WTC11 (cell line): ENCODE measurements at regions not wholly inside any gene's neighbourhood (a gene's known extent, or its start where the extent isn't known, plus 50 kb on each side); places are given as distances from the start of the nearest gene placed in this dataset.
"Not testable (repeated sequence)": the region's sequence is repeated elsewhere in the genome, so short reads cannot be mapped to it uniquely, and the experiment has no call there.

Experiments
- CTCF ChIP-seq: fragments of 200-600 bp; IDR thresholded peaks from 2 replicates; pipeline ENCODE4 v1.8.0; 2022; ENCODE audit warnings: antibody characterized with exemption
- ETV6 ChIP-seq: sonication (generic); formaldehyde crosslinking; IDR thresholded peaks from 2 replicates; pipeline ENCODE4 v1.8.1; 2022; ENCODE audit warnings: mild to moderate bottlenecking, missing genetic modification reagents
- FOXK1 ChIP-seq: sonication (generic); formaldehyde crosslinking; IDR thresholded peaks from 2 replicates; pipeline ENCODE4 v1.8.0; 2022; ENCODE audit warnings: mild to moderate bottlenecking, moderate library complexity, missing genetic modification reagents
- SP1 ChIP-seq: sonication (generic); formaldehyde crosslinking; conservative IDR thresholded peaks from 2 replicates; pipeline ENCODE4 v1.8.1; 2022; ENCODE audit warnings: missing genetic modification reagents
- TEAD4 ChIP-seq: sonication (generic); formaldehyde crosslinking; IDR thresholded peaks from 2 replicates; pipeline ENCODE4 v1.8.0; 2022; ENCODE audit warnings: mild to moderate bottlenecking, missing genetic modification reagents
- TF ChIP-seq, protein P1 (sequence below): sonication (generic); formaldehyde crosslinking; IDR thresholded peaks from 2 replicates; pipeline ENCODE4 v1.8.0; 2022; ENCODE audit warnings: missing genetic modification reagents
- TF ChIP-seq, protein P2 (sequence below): sonication (generic); formaldehyde crosslinking; IDR thresholded peaks from 2 replicates; pipeline ENCODE4 v1.8.1; 2022; ENCODE audit warnings: low read depth, mild to moderate bottlenecking, moderate library complexity, missing genetic modification reagents, borderline replicate concordance
- TF ChIP-seq, protein P3 (sequence below): sonication (generic); formaldehyde crosslinking; IDR thresholded peaks from 2 replicates; pipeline ENCODE4 v1.8.1; 2023; ENCODE audit warnings: mild to moderate bottlenecking, missing genetic modification reagents, moderate library complexity
- TF ChIP-seq, protein P4 (sequence below): sonication (generic); formaldehyde crosslinking; conservative IDR thresholded peaks from 2 replicates; pipeline ENCODE4 v1.8.1; 2022; ENCODE audit warnings: mild to moderate bottlenecking, missing genetic modification reagents

DNA sequence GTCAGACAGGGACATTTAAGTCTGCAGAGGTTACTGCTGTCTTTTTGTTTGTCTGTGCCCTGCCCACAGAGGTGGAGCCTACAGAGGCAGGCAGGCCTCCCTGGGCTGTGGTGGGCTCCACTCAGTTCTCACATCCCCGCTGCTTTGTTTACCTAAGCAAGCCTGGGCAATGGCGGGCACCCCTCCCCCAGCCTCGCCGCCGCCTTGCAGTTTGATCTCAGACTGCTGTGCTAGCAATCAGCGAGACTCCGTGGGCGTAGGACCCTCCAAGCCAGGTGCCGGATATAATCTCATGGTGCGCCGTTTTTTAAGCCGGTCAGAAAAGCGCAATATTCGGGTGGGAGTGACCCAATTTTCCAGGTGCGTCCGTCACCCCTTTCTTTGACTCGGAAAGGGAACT is 264.3 kb upstream of the KYNU start:
- TF ChIP-seq FOXK1 (CRISPR knock-in tag); CTCF; SP1 (CRISPR knock-in tag); TEAD4 (CRISPR knock-in tag); ETV6 (CRISPR knock-in tag): not testable (repeated sequence)
- TF ChIP-seq, protein P1, sequence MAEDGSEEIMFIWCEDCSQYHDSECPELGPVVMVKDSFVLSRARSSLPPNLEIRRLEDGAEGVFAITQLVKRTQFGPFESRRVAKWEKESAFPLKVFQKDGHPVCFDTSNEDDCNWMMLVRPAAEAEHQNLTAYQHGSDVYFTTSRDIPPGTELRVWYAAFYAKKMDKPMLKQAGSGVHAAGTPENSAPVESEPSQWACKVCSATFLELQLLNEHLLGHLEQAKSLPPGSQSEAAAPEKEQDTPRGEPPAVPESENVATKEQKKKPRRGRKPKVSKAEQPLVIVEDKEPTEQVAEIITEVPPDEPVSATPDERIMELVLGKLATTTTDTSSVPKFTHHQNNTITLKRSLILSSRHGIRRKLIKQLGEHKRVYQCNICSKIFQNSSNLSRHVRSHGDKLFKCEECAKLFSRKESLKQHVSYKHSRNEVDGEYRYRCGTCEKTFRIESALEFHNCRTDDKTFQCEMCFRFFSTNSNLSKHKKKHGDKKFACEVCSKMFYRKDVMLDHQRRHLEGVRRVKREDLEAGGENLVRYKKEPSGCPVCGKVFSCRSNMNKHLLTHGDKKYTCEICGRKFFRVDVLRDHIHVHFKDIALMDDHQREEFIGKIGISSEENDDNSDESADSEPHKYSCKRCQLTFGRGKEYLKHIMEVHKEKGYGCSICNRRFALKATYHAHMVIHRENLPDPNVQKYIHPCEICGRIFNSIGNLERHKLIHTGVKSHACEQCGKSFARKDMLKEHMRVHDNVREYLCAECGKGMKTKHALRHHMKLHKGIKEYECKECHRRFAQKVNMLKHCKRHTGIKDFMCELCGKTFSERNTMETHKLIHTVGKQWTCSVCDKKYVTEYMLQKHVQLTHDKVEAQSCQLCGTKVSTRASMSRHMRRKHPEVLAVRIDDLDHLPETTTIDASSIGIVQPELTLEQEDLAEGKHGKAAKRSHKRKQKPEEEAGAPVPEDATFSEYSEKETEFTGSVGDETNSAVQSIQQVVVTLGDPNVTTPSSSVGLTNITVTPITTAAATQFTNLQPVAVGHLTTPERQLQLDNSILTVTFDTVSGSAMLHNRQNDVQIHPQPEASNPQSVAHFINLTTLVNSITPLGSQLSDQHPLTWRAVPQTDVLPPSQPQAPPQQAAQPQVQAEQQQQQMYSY (CRISPR knock-in tag), result not testable (repeated sequence)
- TF ChIP-seq, protein P2, sequence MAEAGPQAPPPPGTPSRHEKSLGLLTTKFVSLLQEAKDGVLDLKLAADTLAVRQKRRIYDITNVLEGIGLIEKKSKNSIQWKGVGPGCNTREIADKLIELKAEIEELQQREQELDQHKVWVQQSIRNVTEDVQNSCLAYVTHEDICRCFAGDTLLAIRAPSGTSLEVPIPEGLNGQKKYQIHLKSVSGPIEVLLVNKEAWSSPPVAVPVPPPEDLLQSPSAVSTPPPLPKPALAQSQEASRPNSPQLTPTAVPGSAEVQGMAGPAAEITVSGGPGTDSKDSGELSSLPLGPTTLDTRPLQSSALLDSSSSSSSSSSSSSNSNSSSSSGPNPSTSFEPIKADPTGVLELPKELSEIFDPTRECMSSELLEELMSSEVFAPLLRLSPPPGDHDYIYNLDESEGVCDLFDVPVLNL, result not testable (repeated sequence)
- TF ChIP-seq, protein P3, sequence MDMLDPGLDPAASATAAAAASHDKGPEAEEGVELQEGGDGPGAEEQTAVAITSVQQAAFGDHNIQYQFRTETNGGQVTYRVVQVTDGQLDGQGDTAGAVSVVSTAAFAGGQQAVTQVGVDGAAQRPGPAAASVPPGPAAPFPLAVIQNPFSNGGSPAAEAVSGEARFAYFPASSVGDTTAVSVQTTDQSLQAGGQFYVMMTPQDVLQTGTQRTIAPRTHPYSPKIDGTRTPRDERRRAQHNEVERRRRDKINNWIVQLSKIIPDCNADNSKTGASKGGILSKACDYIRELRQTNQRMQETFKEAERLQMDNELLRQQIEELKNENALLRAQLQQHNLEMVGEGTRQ (CRISPR knock-in tag), result not testable (repeated sequence)
- TF ChIP-seq, protein P4, sequence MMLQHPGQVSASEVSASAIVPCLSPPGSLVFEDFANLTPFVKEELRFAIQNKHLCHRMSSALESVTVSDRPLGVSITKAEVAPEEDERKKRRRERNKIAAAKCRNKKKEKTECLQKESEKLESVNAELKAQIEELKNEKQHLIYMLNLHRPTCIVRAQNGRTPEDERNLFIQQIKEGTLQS, result not testable (repeated sequence)
